GDM1 (cell line): ENCODE measurements at regions not wholly inside any gene's neighbourhood (a gene's known extent, or its start where the extent isn't known, plus 50 kb on each side); places are given as distances from the start of the nearest gene placed in this dataset.

ENCODE experiments used
- DNase-seq: peaks from one replicate; lab custom pipeline; 2025; lab: John Stamatoyannopoulos, UW

DNA sequence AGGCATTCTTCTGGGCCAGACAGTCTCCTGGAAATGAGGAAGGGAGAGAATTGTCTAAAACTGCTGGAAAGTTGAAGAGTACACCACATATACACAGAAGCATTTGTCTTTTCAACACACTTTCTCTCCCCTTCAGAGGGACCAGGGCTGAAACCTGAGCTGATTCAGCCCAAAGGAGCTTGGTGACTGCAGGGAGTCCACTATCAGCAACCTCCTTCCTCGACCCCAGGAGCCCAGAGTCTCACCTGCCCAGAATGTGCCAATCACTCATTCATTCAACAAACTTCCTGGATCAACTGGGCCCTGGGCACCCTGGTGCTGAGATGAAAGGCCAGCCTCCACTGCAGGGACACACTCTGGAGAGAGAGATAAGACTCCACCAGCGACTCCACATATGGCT, 128.9 kb upstream of the VSTM2B start:
- DNase-seq = no peak

- DNase-seq = no peak
Observed at GRCh38 chr19:29397748-29398147, 128.0 kb upstream of the VSTM2B start.

DNA sequence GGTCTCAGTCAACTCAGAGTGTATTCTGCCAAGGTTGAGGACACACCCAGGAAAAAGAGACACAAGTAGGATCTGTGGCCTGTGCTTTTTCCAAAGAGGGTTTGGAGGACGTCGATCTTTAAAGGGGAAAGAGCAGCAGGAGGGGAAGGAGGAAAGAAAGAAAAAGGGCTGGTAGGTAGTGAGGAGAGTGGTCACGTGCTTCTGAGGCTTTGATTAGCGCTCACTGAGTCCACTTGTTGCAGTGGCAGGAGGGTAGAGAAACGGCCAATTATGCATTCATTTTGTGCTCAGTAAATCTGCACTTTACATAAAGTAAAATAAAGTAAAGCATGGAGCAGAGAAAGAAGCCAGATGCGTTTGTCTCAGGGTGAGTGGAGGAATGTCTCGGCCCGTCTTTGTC, 126.0 kb upstream of the VSTM2B start:
- no peak for DNase-seq

DNA sequence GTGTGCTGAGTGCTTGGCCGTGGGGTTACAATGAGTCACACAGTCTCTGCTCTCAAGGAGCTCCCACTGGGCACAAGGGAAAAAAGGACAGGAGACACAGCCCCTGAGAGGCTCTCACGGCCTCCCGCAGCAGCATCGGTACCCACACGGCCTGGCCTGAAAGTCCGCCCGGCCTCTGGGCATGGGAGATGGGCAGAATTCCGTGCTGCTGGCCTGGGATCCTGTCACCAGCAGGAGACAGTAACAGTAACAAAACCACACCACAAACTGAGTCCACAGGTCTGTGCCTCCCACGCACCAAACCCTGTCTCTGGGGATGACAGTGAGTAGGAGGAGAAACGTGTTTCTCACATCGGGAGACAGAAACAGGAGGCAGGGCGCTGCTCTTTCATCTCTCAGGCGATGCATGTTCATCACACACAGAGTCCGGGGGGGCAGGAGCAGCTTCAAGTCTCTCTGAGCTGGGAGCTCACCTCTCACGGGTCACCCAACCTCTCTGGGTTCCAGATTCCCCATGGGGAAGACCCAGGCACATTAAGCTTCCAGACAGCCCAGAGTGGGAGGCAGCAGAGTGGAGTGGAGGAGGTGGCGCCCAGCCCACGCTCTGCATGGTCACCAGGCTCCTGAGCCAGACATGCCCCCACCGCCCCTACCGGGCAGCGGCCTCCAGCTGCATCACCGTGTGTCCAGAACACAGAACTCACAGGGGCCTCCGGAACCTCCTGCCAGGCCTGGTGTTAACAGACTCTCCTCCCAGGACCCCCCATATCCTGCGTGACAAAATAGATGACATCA, 124.7 kb upstream of the VSTM2B start:
- DNase-seq = no peak

- no peak for DNase-seq
Observed at GRCh38 chr19:29401712-29402421, 123.9 kb upstream of the VSTM2B start.

GRCh38 chr19:29402563-29402962, 123.2 kb upstream of the VSTM2B start:
- no peak for DNase-seq

DNA sequence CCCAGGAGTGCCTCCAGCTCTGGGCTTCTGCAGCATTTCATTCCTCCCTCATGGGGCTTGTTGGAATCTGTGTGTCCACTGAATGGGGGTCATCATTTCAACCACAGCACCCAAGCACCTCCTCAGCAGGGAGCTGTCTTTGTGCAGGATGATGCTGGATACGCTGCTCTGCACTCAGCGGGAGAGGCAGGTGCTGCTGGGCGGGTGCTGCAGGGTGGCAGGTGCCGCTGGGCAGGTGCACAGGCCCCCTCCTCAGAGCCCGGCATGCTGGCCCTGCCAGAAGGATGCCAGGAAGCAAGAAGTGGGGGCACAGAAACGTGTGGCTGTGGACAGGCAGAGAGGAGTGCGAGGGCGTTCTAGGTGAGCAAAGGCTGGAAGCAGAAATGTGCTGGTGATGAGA, 121.8 kb upstream of the VSTM2B start:
- no peak for DNase-seq

- no peak for DNase-seq
Observed at GRCh38 chr19:29404951-29405727, 120.7 kb upstream of the VSTM2B start.

DNA sequence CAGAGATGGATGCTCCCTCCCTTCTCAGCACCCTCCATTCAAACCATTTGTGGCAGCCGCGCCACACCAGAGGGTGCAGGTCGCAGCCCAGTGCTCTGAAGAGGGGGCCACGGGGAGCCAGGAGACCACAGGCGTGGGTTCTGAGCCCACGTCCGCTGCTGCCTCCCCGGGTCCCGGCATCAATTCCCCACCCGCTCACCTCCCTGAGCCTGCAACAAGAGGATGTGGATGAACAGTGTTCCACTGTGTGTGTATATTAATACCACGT, 120.1 kb upstream of the VSTM2B start:
- no peak for DNase-seq

GRCh38 chr19:29409076-29409862, 116.5 kb upstream of the VSTM2B start:
- DNase-seq = no peak

DNA sequence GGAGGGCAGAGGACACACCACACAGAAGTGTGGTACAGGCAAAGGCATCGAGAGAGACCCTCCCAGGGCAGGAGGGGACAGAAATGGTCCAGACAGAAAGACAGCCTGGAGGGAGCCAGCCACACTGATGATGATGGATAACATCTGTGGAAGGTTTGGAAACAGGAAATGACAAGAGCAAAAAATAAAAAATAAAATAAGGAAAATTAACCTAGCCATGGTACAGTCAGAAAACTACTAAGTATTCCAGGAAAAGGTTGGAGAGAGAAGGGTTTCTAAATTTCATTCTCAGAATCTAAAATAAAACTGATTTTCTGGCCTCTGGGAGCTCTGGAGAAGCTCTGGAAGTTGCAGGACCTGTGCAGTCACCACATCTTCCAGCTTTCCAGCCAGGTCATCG, 115.2 kb upstream of the VSTM2B start:
- DNase-seq = no peak

DNA sequence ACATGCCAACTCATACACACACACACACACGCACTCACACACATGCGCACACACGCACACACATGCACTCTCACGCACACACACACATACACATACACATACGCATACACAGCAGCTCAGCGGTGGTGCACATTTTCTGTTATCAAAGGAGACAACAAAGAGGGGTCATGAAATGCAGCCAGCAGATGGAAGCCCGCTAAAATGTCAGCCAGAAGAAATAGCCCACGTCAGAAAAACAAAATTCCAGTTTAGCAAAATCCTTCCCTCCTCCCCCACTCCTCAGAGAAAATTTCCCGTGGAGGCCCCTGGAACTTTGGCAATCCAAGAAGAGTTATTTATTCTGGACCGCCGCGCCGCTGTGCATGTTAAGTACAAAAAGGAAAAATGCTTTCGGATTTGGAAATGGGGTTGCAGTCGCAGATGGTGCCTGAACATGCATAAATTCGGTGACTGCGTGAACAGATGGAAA, 114.6 kb upstream of the VSTM2B start:
- no peak for DNase-seq

DNA sequence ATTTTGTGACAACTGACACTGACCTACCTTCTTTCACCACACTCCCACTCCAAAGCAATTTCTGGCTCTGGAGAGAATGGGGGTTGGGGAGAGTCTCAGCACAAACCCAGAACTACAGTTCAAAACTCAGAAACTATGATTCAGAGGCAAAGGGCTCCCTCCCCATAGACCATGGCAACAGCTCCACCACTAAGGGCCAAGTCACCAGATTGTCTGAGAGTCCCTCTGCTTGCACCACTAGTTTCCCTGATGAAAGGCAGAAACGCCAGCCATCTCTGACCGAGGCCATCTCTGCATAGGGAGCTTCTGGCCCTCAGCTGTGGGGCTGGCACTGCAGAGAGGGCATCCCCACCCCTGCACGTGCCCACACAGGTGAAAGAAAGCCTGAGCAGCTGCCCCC, 112.4 kb upstream of the VSTM2B start:
- DNase-seq = no peak

DNA sequence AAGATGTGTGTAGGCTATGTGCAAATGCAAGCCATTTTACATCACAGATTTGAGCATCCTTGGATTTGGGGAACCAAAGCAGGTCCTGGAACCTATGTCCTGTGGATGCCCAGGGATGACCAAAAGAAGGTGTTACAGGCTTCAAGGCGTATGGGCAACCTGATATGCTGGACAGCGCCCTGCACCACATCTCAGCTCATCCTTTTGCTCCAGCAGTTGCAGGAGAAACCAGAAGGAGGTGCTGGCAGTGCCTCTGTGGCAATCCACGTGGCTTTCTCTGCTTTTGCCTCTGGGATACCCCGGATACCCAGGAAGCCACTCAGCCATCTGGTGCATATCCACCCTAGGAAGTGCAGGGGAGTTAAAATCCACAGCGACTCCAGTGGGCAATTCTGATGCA, 110.3 kb upstream of the VSTM2B start:
- no peak for DNase-seq

- no peak for DNase-seq
Observed at GRCh38 chr19:29417048-29417447, 108.7 kb upstream of the VSTM2B start.

DNA sequence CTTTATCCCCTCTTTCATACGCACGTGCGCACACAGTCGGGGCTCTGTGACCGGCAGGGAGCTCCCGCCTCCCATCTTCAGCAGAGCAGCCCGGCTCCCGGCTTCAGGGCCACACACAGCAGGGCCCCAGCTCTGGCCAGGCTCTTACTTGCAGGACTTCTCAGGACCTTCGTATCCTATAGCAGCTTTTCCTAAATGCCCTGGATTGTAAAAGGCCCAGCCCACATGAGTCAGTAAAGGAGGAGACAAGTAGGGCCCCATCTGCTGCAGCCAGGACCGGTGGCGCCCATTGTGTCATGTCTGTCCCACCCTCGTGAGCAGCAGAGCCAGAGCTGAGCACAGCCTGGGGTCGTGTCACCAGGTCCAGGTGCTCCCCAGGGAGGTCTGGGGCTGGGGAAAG, 107.6 kb upstream of the VSTM2B start:
- DNase-seq = no peak

DNA sequence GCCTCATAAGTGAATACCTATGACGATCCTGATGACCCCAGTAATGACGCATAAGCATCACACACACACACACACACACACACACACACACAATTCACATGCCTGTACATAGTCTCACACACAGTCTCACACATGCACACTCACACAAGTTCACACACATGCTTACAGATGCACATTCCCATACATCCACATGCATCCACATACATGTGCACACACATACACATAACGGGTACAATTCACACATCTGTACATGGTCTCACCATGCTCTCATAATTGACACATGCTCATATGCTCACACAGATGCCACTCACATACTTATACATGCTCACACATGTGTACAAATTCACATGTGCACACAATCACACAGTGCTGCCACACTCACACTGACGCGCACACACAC, 105.7 kb upstream of the VSTM2B start:
- DNase-seq = no peak

- no peak for DNase-seq
Observed at GRCh38 chr19:29420482-29421195, 105.2 kb upstream of the VSTM2B start.

DNA sequence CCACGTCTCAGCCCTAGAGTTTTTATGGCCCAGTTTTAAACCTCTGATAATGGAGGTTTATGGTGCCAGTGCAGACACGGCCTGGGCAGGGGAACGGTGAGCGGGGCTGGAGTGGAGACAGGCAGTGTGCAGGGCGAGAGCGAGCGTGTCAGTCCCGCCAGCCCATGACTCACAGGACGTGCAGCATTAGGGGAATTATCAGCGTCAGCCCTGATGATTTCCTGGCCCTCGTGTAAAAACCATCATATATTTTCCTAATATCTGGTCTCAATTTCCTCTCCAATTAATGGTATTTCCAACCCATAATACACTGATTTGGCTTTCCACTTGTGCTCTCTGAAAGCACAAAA, 104.6 kb upstream of the VSTM2B start:
- no peak for DNase-seq

GRCh38 chr19:29422047-29422446, 103.7 kb upstream of the VSTM2B start:
- no peak for DNase-seq

DNA sequence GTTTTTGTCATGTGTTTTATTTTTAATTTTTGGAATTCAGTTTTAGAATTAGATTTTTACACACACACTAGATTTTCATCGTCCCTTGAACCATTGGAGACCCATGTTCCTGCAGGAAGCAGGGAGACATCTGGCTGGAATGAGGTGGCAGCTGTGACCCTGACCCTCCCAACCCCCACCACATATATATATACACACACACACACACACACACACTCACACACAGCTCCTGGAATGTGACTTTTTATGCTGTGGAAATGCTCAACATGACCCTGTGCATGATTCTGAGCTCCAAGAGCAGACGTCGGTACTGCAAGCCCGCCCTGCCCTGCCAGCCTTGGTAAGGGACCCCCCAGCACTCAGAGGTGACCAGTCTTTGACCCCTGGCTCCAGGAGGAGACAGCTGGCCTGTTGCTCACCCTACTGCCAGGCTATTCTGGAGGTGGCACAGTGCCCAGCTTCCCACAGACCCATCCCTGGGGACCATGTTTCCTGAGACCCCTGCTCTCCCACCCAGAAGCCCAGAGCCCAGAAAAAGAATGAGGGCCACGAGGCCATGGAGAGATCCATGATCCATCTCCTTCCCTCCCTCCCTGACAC, 103.2 kb upstream of the VSTM2B start:
- no peak for DNase-seq
